Esophagus squamous epithelium (tissue), 4 donors: ENCODE measurements at regions not wholly inside any gene's neighbourhood (a gene's known extent, or its start where the extent isn't known, plus 50 kb on each side); places are given as distances from the start of the nearest gene placed in this dataset.

ENCODE experiments used
- POLR2A ChIP-seq, 4 donors: fragments of 450-650 bp; IDR thresholded peaks; one replicate each; pipeline ENCODE4 v1.6.1; 2017; ENCODE audit warnings: antibody characterized with exemption in 4 of 4, mild to moderate bottlenecking in 4 of 4, moderate library complexity in 3 of 4
- TF ChIP-seq, protein P1 (sequence below), 6 experiments: fragments of 450-650 bp in 4 of 6; fragments of 200-600 bp in 2 of 6; sonication (generic) in 2 of 6; IDR thresholded peaks; one replicate each; pipeline ENCODE4 v1.5.1; 2016 to 2019; ENCODE audit warnings: antibody characterized with exemption in 6 of 6, mild to moderate bottlenecking in 4 of 6, moderate library complexity in 4 of 6

DNA sequence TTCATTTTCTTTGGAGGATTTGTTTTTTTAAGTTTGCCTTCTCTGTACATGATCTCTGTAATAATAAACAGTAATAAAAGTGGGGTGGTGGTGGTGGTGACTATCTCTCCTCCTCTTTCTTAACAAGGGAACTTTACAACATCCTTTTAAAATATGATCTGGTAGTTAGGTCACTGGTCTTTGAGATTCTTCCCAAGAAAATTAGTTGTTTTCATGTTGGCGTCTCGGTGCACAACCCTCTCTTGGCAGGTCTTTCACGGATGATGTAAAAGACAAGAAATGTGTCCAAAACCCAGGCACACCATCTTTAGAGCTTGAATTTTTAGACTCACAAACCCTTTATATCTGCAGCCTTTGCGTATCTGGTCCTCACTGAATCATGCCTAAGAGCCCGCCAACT lies 488.5 kb upstream of the TBX3 start:
- no peak for TF ChIP-seq POLR2A (IDR thresholded peaks at IDR 0.05)
- TF ChIP-seq, protein P1, sequence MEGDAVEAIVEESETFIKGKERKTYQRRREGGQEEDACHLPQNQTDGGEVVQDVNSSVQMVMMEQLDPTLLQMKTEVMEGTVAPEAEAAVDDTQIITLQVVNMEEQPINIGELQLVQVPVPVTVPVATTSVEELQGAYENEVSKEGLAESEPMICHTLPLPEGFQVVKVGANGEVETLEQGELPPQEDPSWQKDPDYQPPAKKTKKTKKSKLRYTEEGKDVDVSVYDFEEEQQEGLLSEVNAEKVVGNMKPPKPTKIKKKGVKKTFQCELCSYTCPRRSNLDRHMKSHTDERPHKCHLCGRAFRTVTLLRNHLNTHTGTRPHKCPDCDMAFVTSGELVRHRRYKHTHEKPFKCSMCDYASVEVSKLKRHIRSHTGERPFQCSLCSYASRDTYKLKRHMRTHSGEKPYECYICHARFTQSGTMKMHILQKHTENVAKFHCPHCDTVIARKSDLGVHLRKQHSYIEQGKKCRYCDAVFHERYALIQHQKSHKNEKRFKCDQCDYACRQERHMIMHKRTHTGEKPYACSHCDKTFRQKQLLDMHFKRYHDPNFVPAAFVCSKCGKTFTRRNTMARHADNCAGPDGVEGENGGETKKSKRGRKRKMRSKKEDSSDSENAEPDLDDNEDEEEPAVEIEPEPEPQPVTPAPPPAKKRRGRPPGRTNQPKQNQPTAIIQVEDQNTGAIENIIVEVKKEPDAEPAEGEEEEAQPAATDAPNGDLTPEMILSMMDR (IDR thresholded peaks at IDR 0.05), result no peak
